ENCODE measurements at regions not wholly inside any gene's neighbourhood (a gene's known extent, or its start where the extent isn't known, plus 50 kb on each side); places are given as distances from the start of the nearest gene placed in this dataset.

- Histone ChIP-seq H3K27me3 (ENCODE audit: insufficient read depth, low read length) (no peaks in the 10 kb centered on the region), H3K9me3 (ENCODE audit: control insufficient read depth, low read depth, low read length) (no peaks in the 10 kb centered on the region), H3K18ac (ENCODE audit: insufficient read length, low read depth, low read length) (no peak overlapping the region), H3K27ac (ENCODE audit: insufficient read length, low read depth, low read length) (no peak overlapping the region), H3K9ac (ENCODE audit: extremely low read depth, insufficient read length, low read length) (no peak overlapping the region), H4K91ac (ENCODE audit: insufficient read length, low read depth, low read length) (no peak overlapping the region), H3K4me1 (ENCODE audit: insufficient read depth, low read length) (no peaks in the 10 kb centered on the region), H3T11ph (ENCODE audit: low read length) (no peak overlapping the region), H3K4me2 (ENCODE audit: insufficient read depth, insufficient read length, low read length) (no peak overlapping the region), H3K79me2 (ENCODE audit: insufficient read depth, low read length) (no peaks in the 10 kb centered on the region), H2BK12ac (ENCODE audit: insufficient read length, low read depth, low read length) (no peak overlapping the region), H4K20me1 (ENCODE audit: control insufficient read depth, insufficient read depth, insufficient read length) (no peaks in the 10 kb centered on the region), H4K5ac (ENCODE audit: insufficient read length, low read depth, low read length) (no peak overlapping the region), H3K56ac (ENCODE audit: insufficient read length, low read depth, low read length) (no peak overlapping the region), H2BK120ac (ENCODE audit: low read depth, low read length, poor library complexity, severe bottlenecking) (no peak overlapping the region), H2BK20ac (ENCODE audit: low read depth, low read length, poor library complexity, severe bottlenecking) (no peak overlapping the region), H2AFZ (ENCODE audit: low read length) (no peak overlapping the region), H3K14ac (ENCODE audit: insufficient read depth, low read length) (no peak overlapping the region), H3K79me1 (ENCODE audit: insufficient read depth, low read depth, low read length, poor library complexity, severe bottlenecking) (no peaks in the 10 kb centered on the region), H3K23me2 (ENCODE audit: insufficient read length, low read depth, low read length, poor library complexity, severe bottlenecking) (no peaks in the 10 kb centered on the region), H2BK15ac (ENCODE audit: low read depth, low read length) (no peak overlapping the region), H2BK5ac (ENCODE audit: insufficient read length, low read length) (no peak overlapping the region), H3K4ac (ENCODE audit: low read depth, low read length) (no peak overlapping the region), H4K8ac (replicated peaks; ENCODE audit: insufficient read length, low read depth, low read length) (no peak overlapping the region), H2AK5ac (ENCODE audit: insufficient read length, low read length) (no peak overlapping the region), H3K23ac (ENCODE audit: insufficient read length, low read depth, low read length) (no peak overlapping the region)
- Mint-ChIP-seq H3K36me3 (ENCODE audit: insufficient read depth in 1 of 3, low read depth in 3 of 3) (no peaks in the 10 kb centered on the region), H3K9me3 (no peaks in the 10 kb centered on the region), H3K4me3 (no peak overlapping the region), H3K27ac (no peak overlapping the region), H3K4me1 (peaks cover 4 to 14% of the 10 kb centered on the region in 2 experiments), H3K27me3 (ENCODE audit: low read depth) (peaks cover 24% of the 10 kb centered on the region)
- no CpG with 5 or more reads among the region's 16 CpGs for WGBS (ENCODE audit: extremely low coverage, insufficient read length, low lambda C conversion rate)
- no peak for DNase-seq
- TF ChIP-seq CTCF (conservative IDR thresholded peaks at IDR 0.05): no peak
These were observed 162.2 kb upstream of the NECTIN1 start for GRCh38 chr11:119891055-119891768.
